WTC11 (cell line): ENCODE measurements at regions not wholly inside any gene's neighbourhood (a gene's known extent, or its start where the extent isn't known, plus 50 kb on each side); places are given as distances from the start of the nearest gene placed in this dataset.

ENCODE experiments used
- ATAC-seq: fragments of 200-7000 bp; cut with Tn5 transposase; 2 replicates; pipeline ENCODE4 v1.10.0; 2021; ENCODE audit warnings: mild to moderate bottlenecking, moderate library complexity
- CTCF ChIA-PET: fragments of 300-600 bp; sonication (Branson Sonifier 250); formaldehyde crosslinking; loops from one replicate; lab custom pipeline; 2021; ENCODE audit warnings: antibody characterized with exemption; lab: Charles Lee
- POLR2A ChIA-PET: fragments of 350-600 bp; sonication (Branson Sonifier 250); formaldehyde crosslinking; loops from one replicate; lab custom pipeline; 2021; ENCODE audit warnings: antibody characterized with exemption; lab: Charles Lee
- DNase-seq: peaks from one replicate; pipeline ENCODE4 v3.0.0; 2021; ENCODE audit warnings: low spot score
- H3K27ac Mint-ChIP-seq: 2 replicates; pipeline ENCODE4 v1.8.0; 2021; ENCODE audit warnings: mixed read lengths
- H3K27me3 Mint-ChIP-seq: 2 replicates; pipeline ENCODE4 v1.8.0; 2021; ENCODE audit warnings: low read depth, mild to moderate bottlenecking, moderate library complexity, mixed read lengths
- H3K36me3 Mint-ChIP-seq: 2 replicates; pipeline ENCODE4 v1.8.0; 2021; ENCODE audit warnings: mixed read lengths
- H3K4me1 Mint-ChIP-seq: 2 replicates; pipeline ENCODE4 v1.8.0; 2022; ENCODE audit warnings: mixed read lengths
- H3K4me3 Mint-ChIP-seq: 2 replicates; pipeline ENCODE4 v1.8.0; 2021; ENCODE audit warnings: mild to moderate bottlenecking, moderate library complexity, mixed read lengths
- H3K9me3 Mint-ChIP-seq: 2 replicates; pipeline ENCODE4 v1.8.0; 2021; ENCODE audit warnings: mixed read lengths
- CBFB ChIP-seq: sonication (generic); formaldehyde crosslinking; IDR thresholded peaks from 2 replicates; pipeline ENCODE4 v1.8.1; 2022; ENCODE audit warnings: mild to moderate bottlenecking, low read depth, missing genetic modification reagents
- CREM ChIP-seq: sonication (generic); formaldehyde crosslinking; IDR thresholded peaks from 2 replicates; pipeline ENCODE4 v1.8.1; 2022; ENCODE audit warnings: mild to moderate bottlenecking, missing genetic modification reagents, moderate library complexity
- E2F4 ChIP-seq: sonication (generic); formaldehyde crosslinking; IDR thresholded peaks from 2 replicates; pipeline ENCODE4 v1.8.1; 2022; ENCODE audit warnings: low read depth, mild to moderate bottlenecking, moderate library complexity, missing genetic modification reagents, borderline replicate concordance
- ELF4 ChIP-seq: sonication (generic); formaldehyde crosslinking; IDR thresholded peaks from 2 replicates; pipeline ENCODE4 v1.8.1; 2022; ENCODE audit warnings: low read depth, mild to moderate bottlenecking, moderate library complexity, missing genetic modification reagents
- FOXP1 ChIP-seq: sonication (generic); formaldehyde crosslinking; IDR thresholded peaks from 2 replicates; pipeline ENCODE4 v1.8.0; 2022; ENCODE audit warnings: missing genetic modification reagents, mild to moderate bottlenecking, moderate library complexity, borderline replicate concordance
- FOXP4 ChIP-seq: sonication (generic); formaldehyde crosslinking; IDR thresholded peaks from 2 replicates; pipeline ENCODE4 v1.8.0; 2022; ENCODE audit warnings: mild to moderate bottlenecking, missing genetic modification reagents
- GRHL2 ChIP-seq: fragments of 250-450 bp; sonication (Bioruptor Pico); IDR thresholded peaks from 2 replicates; pipeline ENCODE4 v1.8.0; 2022; ENCODE audit warnings: mild to moderate bottlenecking, moderate library complexity; ENCODE audit not compliant: insufficient replicate concordance, severe bottlenecking
- HMGA2 ChIP-seq: fragments of 250-450 bp; sonication (Bioruptor Pico); IDR thresholded peaks from 2 replicates; pipeline ENCODE4 v1.4.0; 2021; ENCODE audit warnings: mild to moderate bottlenecking, moderate library complexity
- IRF1 ChIP-seq: sonication (generic); formaldehyde crosslinking; IDR thresholded peaks from 2 replicates; pipeline ENCODE4 v1.8.0; 2023; ENCODE audit warnings: missing genetic modification reagents
- IRF2 ChIP-seq: sonication (generic); formaldehyde crosslinking; IDR thresholded peaks from 2 replicates; pipeline ENCODE4 v1.8.0; 2022; ENCODE audit warnings: low read depth, missing genetic modification reagents, borderline replicate concordance
- NFATC4 ChIP-seq: fragments of 250-450 bp; sonication (Bioruptor Pico); IDR thresholded peaks from 2 replicates; pipeline ENCODE4 v1.9.0; 2021; ENCODE audit warnings: mild to moderate bottlenecking
- NFYB ChIP-seq: sonication (generic); formaldehyde crosslinking; conservative IDR thresholded peaks from 2 replicates; pipeline ENCODE4 v1.8.0; 2022; ENCODE audit warnings: low read depth, missing genetic modification reagents
- NR1H2 ChIP-seq: sonication (generic); formaldehyde crosslinking; IDR thresholded peaks from 2 replicates; pipeline ENCODE4 v1.9.0; 2021; ENCODE audit warnings: mild to moderate bottlenecking, moderate library complexity, missing genetic modification reagents
- PRRX2 ChIP-seq: fragments of 250-450 bp; sonication (Bioruptor Pico); IDR thresholded peaks from 2 replicates; pipeline ENCODE4 v1.8.0; 2021; ENCODE audit warnings: mild to moderate bottlenecking
- STAT6 ChIP-seq: sonication (generic); formaldehyde crosslinking; conservative IDR thresholded peaks from 2 replicates; pipeline ENCODE4 v1.8.1; 2023; ENCODE audit warnings: mild to moderate bottlenecking, low read depth, missing genetic modification reagents, moderate library complexity
- TEAD4 ChIP-seq: sonication (generic); formaldehyde crosslinking; IDR thresholded peaks from 2 replicates; pipeline ENCODE4 v1.8.0; 2022; ENCODE audit warnings: mild to moderate bottlenecking, missing genetic modification reagents
- USF2 ChIP-seq: sonication (generic); formaldehyde crosslinking; IDR thresholded peaks from 2 replicates; pipeline ENCODE4 v1.8.1; 2023; ENCODE audit warnings: mild to moderate bottlenecking, missing genetic modification reagents, moderate library complexity
- ZMAT4 ChIP-seq: fragments of 250-450 bp; sonication (Bioruptor Pico); IDR thresholded peaks from 2 replicates; pipeline ENCODE4 v1.9.0; 2021; ENCODE audit warnings: mild to moderate bottlenecking
- ZNF121 ChIP-seq: sonication (generic); formaldehyde crosslinking; IDR thresholded peaks from 2 replicates; pipeline ENCODE4 v1.8.0; 2023; ENCODE audit warnings: missing genetic modification reagents
- ZNF317 ChIP-seq: sonication (generic); formaldehyde crosslinking; IDR thresholded peaks from 2 replicates; pipeline ENCODE4 v1.8.1; 2023; ENCODE audit warnings: low read depth, mild to moderate bottlenecking, moderate library complexity, missing genetic modification reagents, borderline replicate concordance
- ZNF416 ChIP-seq: fragments of 250-450 bp; sonication (Bioruptor Pico); IDR thresholded peaks from 2 replicates; pipeline ENCODE4 v1.9.0; 2021; ENCODE audit warnings: mild to moderate bottlenecking, inconsistent platforms
- ZNF423 ChIP-seq: fragments of 250-450 bp; sonication (Bioruptor Pico); IDR thresholded peaks from 2 replicates; pipeline ENCODE4 v2.1.2; 2022; ENCODE audit warnings: mild to moderate bottlenecking, moderate library complexity

GRCh38 chr21:25097648-25098047, 509.6 kb downstream of the MRPL39 start (continued):
- TF ChIP-seq CREM (CRISPR knock-in tag), result no peak
- TF ChIP-seq IRF1, result no peak
- no peak for TF ChIP-seq ZNF423
- TF ChIP-seq FOXP4 (CRISPR knock-in tag), result no peak
- no peak for TF ChIP-seq PRRX2 (CRISPR knock-in tag)

- Mint-ChIP-seq H3K4me1 (no peaks in the 10 kb centered on the region), H3K27ac (no peak overlapping the region), H3K4me3 (no peak overlapping the region), H3K36me3 (peaks cover 14% of the 10 kb centered on the region), H3K27me3 (no peaks in the 10 kb centered on the region; the same call in 1 of the 2 replicates), H3K9me3 (peaks cover 45% of the 10 kb centered on the region)
- ChIA-PET CTCF (no interaction called here), POLR2A (no interaction called here)
- TF ChIP-seq ZNF317 (peak; percentile 86), STAT6 (CRISPR knock-in tag) (no peak), ELF4 (CRISPR knock-in tag) (no peak)
- no peak for ATAC-seq
- no peak for DNase-seq
These were observed 512.6 kb downstream of the MRPL39 start for GRCh38 chr21:25094695-25095094.

GRCh38 chr21:25092441-25093011, 514.8 kb downstream of the MRPL39 start:
- Mint-ChIP-seq H3K9me3 (peaks cover 47% of the 10 kb centered on the region), H3K4me1 (no peaks in the 10 kb centered on the region), H3K36me3 (peaks cover 14% of the 10 kb centered on the region), H3K27me3 (no peaks in the 10 kb centered on the region; the same call in 1 of the 2 replicates), H3K27ac (no peak overlapping the region), H3K4me3 (no peak overlapping the region)
- POLR2A ChIA-PET, result no interaction called here
- ATAC-seq (no peak), DNase-seq (no peak)
- TF ChIP-seq FOXP1 (no peak), ZMAT4 (no peak), USF2 (CRISPR knock-in tag) (no peak), ZNF423 (no peak), IRF2 (CRISPR knock-in tag) (no peak), NFYB (no peak), STAT6 (CRISPR knock-in tag) (no peak), IRF1 (no peak), CBFB (CRISPR knock-in tag) (no peak), NFATC4 (CRISPR knock-in tag) (no peak), HMGA2 (CRISPR knock-in tag) (no peak), NR1H2 (CRISPR knock-in tag) (no peak), ELF4 (CRISPR knock-in tag) (no peak), E2F4 (CRISPR knock-in tag) (no peak), GRHL2 (no peak), ZNF416 (CRISPR knock-in tag) (no peak), ZNF121 (CRISPR knock-in tag) (no peak), TEAD4 (CRISPR knock-in tag) (no peak)
- CTCF ChIA-PET, result no interaction called here
